Activated CD8-positive, alpha-beta memory T cell treated with anti-CD3 and anti-CD28 coated beads for 4 hours (primary cell): ENCODE measurements at regions not wholly inside any gene's neighbourhood (a gene's known extent, or its start where the extent isn't known, plus 50 kb on each side); places are given as distances from the start of the nearest gene placed in this dataset.

Source experiments
- DNase-seq, 2 donors: peaks; one replicate each; pipeline ENCODE4 v3.0.0-alpha.2; 2020; ENCODE audit warnings: low read depth in 2 of 2

DNA sequence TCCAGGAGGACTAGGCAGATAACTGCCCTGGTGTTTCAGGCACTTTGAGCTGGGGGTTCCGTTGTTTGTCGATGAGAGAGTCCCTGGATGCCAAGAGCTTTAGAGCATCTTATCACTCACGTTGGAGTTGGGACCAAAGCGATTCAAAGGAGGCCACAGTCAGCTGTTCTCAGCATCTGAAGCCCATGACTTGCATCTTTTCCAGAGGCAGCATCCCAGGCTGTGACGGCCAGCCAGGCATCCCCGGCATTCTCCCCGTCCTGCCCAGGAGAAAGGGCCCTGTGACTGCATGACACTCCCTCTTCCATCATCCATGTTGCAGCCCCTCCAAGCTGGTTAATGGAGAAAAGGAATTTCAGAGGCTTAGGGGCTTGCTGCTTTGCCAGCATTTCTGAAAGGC is 520.3 kb downstream of the CDH26 start:
- DNase-seq, result no peak

DNA sequence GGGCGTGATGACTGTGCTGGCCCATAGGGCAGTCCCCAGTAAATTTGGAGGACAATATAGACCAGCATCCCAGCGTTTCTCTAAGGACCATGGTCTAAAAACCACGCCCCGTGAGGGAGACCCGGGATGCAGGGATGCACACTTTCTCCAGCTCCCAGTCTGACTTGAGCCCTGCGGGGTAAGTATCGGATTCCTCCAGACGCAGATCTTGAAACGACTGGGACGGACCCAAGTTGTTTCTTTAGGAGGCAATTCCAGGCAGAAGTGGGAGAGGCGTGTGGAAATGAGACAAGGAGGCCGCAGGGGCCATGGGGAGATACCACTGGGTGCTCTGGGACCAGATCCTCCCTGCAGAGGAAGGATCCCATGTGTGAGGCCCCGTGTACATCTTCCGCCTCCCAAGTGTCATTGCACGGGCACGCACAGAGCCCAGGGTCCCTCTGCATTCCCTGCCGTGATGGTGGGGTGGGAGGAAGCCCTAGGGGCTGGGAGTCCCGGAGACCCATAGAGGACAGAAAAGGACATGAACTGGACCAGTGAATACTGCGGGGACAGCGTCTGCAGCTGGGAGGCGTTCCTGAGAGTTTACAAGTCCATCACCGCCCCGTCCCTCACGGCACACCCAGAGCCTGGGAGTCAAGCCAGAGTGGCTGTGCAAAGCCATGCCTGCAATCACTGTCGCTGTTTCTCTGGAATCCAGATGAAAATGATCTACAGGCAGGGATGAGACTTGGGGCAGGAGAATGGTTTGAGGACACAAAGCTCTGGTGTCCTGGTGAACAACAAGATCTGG is 522.9 kb downstream of the CDH26 start:
- DNase-seq, result no peak

- DNase-seq, result no peak
Measured at GRCh38 chr20:60481743-60482133, 523.5 kb downstream of the CDH26 start.

DNA sequence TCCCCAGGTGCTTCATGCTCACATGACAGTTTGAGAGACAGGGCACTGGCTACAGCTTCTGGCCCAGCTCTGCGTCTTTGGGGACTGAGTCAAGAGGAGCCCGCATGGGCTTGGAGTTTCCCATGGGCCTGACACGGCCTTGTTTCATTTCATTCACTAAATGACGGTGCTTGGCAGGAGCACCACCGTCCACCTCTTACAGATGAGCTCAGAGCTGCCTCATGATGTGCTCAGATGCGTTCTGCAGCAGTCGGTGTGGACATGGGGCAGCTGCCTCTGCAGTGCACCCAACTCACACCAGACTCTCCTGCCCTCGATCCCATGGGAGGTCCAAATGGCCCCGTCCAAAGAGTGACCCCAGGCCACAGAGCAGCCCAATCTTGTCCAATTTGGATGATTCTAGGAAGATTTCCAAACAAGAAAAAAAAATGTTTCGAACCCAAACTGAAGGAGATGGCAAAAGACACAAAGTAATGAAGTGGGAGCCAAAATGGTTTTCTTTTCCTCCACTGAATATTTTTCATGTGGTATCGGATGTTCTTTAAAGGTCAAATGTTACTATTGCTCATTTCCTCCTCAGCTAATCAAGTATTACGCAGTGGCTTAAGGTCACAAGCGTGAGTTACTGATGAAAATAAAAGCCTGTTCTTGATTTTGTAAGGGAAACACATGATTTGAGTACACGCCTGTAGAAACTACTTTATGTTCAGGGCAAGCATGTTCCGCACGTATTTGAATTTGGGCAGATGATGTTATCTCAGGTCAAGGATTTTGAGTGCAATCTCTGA is 524.2 kb downstream of the CDH26 start:
- no peak for DNase-seq

- DNase-seq, result no peak
Measured at GRCh38 chr20:60483371-60483770, 525.1 kb downstream of the CDH26 start.

GRCh38 chr20:60484316-60484715 is 526.1 kb downstream of the CDH26 start:
- DNase-seq, result no peak

DNA sequence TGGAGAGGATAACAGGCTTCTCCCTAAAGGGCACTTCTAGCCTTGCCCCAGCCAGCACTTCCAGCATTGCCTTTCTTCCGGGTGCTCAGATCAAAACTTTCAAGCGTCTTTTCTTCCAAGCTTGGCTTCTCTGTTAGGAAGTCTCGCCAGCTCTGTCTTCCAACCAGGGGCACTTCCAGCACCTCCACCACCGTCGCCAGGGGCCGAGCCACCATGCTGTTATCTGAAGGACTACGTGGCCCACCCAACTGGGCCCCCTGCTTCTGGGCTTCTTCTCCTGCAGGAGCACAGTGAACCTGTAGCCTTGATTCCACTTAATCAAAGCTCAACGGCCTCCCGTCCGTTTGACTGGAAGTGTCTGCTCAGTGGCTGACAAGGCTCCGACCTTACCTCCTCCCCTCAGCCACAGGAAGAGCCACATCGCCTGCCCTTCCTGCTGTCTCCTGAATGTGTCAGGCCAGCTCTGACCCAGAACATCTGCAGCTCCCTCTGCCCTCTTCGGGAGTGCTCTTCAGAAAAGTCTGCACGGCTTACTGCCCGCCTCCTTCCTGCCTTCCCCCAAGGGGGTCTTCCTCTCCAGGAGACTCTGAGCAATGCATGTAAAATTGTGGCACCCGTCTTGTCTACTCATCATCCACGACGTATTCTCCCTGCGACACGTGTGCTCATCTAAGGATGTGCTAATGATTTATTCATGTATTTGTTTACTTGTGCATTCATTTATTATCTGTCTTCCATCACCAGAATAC is 527.0 kb downstream of the CDH26 start:
- DNase-seq, result no peak

GRCh38 chr20:60486315-60486714 is 528.1 kb downstream of the CDH26 start:
- DNase-seq, result no peak

GRCh38 chr20:60486937-60487336 is 528.7 kb downstream of the CDH26 start:
- DNase-seq, result no peak

GRCh38 chr20:60490217-60491050 is 532.2 kb downstream of the CDH26 start:
- DNase-seq, result no peak

DNA sequence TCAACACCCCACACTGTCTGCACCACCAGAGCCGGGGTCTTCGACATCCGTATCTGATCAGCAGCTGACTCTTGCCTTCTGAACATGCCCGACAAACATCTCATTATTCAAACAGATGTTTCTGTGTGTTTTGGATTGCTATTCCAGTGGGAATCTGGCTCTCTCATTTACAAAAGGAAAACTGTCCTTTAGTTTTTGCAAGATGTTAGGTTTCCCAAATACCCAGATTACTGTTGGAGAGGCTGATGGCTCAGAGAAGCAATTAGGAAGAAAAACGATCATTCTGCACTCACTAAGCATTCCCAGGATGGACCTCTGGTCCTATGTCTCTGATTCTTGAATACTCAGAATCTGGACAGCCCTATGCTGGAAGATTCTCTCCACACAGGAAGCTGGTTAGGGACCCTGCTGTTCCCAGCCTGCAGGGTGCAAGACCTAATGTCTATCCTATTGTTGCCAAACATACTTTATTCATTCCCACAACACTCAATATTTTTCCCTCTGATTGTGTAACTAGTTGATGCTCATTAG is 532.9 kb downstream of the CDH26 start:
- no peak for DNase-seq

GRCh38 chr20:60494476-60494875 is 536.3 kb downstream of the CDH26 start:
- no peak for DNase-seq

DNA sequence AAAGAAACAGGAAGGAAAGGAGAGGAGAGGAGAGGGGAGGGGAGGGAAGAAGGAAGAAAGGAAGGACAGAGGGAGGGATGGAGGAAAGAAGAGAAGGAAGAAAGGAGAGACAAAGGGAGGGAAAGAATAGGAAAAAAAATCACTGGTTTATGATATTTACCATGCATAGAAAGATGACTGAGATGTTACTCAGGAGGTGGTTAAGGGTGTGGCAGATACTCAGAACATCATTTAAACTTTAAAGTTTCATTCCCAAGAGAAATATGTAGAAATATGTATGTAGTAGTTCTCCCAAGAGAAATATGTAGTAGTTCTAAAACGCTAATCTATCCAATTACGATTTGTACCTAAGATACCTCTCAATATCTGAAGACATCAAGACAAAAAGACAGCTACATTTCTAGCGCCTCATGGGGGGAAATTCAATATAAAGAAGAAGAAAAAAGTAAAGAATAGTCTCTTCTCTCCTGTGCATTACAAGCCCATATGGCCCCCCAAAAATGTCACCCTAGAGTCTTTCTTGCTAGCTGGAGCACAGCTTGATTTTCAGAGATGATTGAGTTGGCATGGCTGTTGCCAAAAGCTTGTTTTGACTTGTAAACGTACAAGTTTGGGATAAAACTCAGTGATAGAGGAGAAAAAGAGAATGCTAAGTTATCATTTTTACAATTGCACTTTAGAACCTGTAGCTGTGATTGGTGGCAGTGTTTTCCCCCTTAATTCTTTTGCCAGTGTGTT is 539.2 kb downstream of the CDH26 start:
- DNase-seq, result no peak

DNA sequence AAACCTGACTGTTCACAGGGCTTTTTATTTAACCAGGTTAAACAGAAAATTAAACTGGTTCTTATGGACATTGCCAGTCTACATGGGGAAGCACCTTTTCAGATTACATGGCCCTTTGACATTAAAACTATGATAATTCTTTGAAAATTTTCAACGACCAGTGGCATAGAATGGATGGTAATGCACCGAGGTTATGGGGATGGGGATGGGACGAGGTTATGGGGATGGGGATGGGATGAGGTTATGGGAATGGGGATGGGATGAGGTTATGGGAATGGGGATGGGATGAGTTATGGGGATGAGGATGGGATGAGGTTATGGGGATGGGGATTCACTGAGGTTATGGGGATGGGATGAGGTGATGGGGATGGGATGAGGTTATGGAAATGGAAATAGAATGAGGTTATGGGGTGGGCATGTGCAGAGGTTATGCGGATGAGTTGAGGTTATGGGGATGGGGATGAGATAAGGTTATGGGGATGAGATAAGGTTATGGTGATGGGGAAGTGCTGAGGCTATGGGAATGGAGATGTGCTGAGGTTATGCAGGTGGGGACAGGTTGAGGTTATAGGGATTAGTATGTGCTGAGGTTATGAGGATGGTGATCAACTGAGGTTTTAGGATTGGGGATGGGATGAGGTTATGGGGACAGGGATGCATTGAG is 541.9 kb downstream of the CDH26 start:
- no peak for DNase-seq

GRCh38 chr20:60501048-60501447 is 542.8 kb downstream of the CDH26 start:
- DNase-seq, result no peak

- DNase-seq, result no peak
Measured at GRCh38 chr20:60502881-60503280, 544.7 kb downstream of the CDH26 start.

- no peak for DNase-seq
Measured at GRCh38 chr20:60505423-60505822, 547.2 kb downstream of the CDH26 start.

DNA sequence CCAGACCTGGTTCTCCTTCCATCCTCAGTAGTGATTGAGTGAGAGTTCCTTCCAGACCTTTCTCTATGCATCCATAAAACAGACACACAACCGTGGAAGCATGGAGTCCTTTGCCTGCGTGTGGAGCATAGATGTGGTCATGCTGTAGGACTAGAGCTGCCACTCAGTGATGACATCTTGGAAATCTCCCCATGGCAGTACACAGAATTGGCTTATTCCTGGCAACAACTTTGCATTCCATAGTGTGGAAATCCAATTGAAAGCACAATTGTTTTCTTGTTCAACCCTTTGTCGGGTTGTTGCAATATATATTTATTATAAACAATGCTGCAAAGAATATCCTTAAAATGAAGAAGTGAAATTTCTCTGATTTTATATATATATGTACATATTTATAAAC is 547.8 kb downstream of the CDH26 start:
- DNase-seq, result no peak

DNA sequence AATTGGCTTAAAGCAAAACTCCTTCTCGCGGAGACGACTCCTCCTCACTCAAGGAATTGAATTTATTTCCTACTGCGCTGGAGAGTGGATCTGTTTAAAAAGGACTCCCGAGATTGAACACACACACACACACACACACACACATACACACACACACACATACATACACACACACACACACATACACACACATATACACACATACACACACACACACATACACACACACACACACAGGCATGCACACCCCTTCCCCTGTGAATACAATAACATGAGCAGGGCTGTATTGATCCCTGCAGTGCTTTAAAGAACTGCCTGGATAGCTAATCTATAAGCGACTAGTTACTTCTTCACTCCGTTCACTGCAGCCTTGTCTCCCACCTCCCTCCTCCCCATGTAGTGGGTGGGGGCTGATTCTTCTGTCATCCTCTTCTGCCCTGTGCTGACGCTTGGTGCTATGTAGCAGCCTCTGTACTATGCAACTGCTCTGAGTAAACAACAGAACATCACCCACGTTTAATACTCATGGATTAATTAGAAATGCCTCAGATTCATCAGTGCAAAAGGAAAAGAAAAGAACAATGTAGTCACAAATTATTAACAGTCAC is 549.0 kb downstream of the CDH26 start:
- no peak for DNase-seq

DNA sequence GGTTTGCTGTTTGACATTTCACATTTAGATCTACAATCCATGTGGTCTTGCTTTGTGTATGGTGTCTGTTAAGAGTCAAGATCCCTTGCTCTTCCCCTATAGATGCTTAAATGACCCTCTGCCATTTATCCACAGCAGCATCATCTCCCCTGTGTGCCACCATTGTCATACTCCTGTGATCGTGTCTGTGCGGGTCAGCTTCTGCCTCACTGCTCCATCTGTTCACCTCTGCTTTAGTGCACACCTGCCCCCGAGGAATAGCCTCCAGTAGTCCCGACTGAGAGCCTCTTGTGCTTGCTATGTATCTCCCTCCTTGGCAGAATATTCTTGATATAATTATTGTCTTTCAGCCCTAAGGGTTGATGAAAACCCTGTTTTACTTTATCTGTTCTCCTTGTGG is 551.2 kb downstream of the CDH26 start:
- no peak for DNase-seq
